ENCODE measurements at regions not wholly inside any gene's neighbourhood (a gene's known extent, or its start where the extent isn't known, plus 50 kb on each side); places are given as distances from the start of the nearest gene placed in this dataset.
A peak's percentile ranks its signal among the peaks of the same experiment; 100 is the strongest.

- TF ChIP-seq EP300 (IDR thresholded peaks at IDR 0.05; ENCODE audit: low read depth in 2 of 2, low read length in 2 of 2) (no peak), EP300 (CRISPR knock-in tag; IDR thresholded peaks at IDR 0.05; ENCODE audit: borderline replicate concordance) (no peak), TAF1 (CRISPR knock-in tag; IDR thresholded peaks at IDR 0.05) (no peak), TOPORS (CRISPR knock-in tag; IDR thresholded peaks at IDR 0.05) (no peak), TBX2 (CRISPR knock-in tag; IDR thresholded peaks at IDR 0.05; ENCODE audit: borderline replicate concordance) (peak; percentile 55; the same call in 1 of the 2 replicates), ZNF232 (CRISPR knock-in tag; IDR thresholded peaks at IDR 0.05; ENCODE audit: borderline replicate concordance) (no peak), FOXC1 (CRISPR knock-in tag; IDR thresholded peaks at IDR 0.05; ENCODE audit: borderline replicate concordance) (0 out of 2 replicates have a peak, but pooled peaks have one; percentile 35), HNF4A (CRISPR knock-in tag; IDR thresholded peaks at IDR 0.05) (peak; percentile 83), ZSCAN31 (CRISPR knock-in tag; IDR thresholded peaks at IDR 0.05; ENCODE audit: low read depth) (no peak), ZNF501 (CRISPR knock-in tag; IDR thresholded peaks at IDR 0.05) (peak; percentile 33; the same call in 1 of the 2 replicates), ZNF205 (CRISPR knock-in tag; IDR thresholded peaks at IDR 0.05) (peak; percentile 41; the same call in 1 of the 2 replicates), ZNF577 (CRISPR knock-in tag; IDR thresholded peaks at IDR 0.05; ENCODE audit: borderline replicate concordance, low read depth) (no peak), ZFP1 (CRISPR knock-in tag; IDR thresholded peaks at IDR 0.05) (no peak), SALL1 (CRISPR knock-in tag; IDR thresholded peaks at IDR 0.05) (peak; percentile 67), MNT (IDR thresholded peaks at IDR 0.05) (no peak), RXRA (CRISPR knock-in tag; IDR thresholded peaks at IDR 0.05) (peak; percentile 83; the same call in 1 of the 2 replicates), ZFP37 (CRISPR knock-in tag; IDR thresholded peaks at IDR 0.05; ENCODE audit: borderline replicate concordance) (no peak), ZNF460 (CRISPR knock-in tag; IDR thresholded peaks at IDR 0.05; ENCODE audit: borderline replicate concordance) (no peak), ZNF615 (CRISPR knock-in tag; IDR thresholded peaks at IDR 0.05; ENCODE audit: borderline replicate concordance) (no peak)
- TF ChIP-seq, protein P1, sequence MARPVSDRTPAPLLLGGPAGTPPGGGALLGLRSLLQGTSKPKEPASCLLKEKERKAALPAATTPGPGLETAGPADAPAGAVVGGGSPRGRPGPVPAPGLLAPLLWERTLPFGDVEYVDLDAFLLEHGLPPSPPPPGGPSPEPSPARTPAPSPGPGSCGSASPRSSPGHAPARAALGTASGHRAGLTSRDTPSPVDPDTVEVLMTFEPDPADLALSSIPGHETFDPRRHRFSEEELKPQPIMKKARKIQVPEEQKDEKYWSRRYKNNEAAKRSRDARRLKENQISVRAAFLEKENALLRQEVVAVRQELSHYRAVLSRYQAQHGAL (CRISPR knock-in tag; IDR thresholded peaks at IDR 0.05; ENCODE audit: not compliant biosample characterization): no peak
- TF ChIP-seq, protein P2, sequence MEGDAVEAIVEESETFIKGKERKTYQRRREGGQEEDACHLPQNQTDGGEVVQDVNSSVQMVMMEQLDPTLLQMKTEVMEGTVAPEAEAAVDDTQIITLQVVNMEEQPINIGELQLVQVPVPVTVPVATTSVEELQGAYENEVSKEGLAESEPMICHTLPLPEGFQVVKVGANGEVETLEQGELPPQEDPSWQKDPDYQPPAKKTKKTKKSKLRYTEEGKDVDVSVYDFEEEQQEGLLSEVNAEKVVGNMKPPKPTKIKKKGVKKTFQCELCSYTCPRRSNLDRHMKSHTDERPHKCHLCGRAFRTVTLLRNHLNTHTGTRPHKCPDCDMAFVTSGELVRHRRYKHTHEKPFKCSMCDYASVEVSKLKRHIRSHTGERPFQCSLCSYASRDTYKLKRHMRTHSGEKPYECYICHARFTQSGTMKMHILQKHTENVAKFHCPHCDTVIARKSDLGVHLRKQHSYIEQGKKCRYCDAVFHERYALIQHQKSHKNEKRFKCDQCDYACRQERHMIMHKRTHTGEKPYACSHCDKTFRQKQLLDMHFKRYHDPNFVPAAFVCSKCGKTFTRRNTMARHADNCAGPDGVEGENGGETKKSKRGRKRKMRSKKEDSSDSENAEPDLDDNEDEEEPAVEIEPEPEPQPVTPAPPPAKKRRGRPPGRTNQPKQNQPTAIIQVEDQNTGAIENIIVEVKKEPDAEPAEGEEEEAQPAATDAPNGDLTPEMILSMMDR (CRISPR knock-in tag; IDR thresholded peaks at IDR 0.05): peak; percentile 46
- TF ChIP-seq, protein P3, sequence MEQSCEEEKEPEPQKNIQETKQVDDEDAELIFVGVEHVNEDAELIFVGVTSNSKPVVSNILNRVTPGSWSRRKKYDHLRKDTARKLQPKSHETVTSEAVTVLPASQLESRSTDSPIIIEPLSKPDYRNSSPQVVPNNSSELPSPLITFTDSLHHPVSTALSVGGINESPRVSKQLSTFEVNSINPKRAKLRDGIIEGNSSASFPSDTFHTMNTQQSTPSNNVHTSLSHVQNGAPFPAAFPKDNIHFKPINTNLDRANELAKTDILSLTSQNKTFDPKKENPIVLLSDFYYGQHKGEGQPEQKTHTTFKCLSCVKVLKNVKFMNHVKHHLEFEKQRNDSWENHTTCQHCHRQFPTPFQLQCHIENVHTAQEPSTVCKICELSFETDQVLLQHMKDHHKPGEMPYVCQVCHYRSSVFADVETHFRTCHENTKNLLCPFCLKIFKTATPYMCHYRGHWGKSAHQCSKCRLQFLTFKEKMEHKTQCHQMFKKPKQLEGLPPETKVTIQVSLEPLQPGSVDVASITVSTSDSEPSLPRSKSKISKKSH (CRISPR knock-in tag; IDR thresholded peaks at IDR 0.05; ENCODE audit: borderline replicate concordance): no peak
- TF ChIP-seq, protein P4, sequence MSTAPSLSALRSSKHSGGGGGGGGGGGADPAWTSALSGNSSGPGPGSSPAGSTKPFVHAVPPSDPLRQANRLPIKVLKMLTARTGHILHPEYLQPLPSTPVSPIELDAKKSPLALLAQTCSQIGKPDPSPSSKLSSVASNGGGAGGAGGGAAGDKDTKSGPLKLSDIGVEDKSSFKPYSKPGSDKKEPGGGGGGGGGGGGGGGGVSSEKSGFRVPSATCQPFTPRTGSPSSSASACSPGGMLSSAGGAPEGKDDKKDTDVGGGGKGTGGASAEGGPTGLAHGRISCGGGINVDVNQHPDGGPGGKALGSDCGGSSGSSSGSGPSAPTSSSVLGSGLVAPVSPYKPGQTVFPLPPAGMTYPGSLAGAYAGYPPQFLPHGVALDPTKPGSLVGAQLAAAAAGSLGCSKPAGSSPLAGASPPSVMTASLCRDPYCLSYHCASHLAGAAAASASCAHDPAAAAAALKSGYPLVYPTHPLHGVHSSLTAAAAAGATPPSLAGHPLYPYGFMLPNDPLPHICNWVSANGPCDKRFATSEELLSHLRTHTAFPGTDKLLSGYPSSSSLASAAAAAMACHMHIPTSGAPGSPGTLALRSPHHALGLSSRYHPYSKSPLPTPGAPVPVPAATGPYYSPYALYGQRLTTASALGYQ (CRISPR knock-in tag; IDR thresholded peaks at IDR 0.05): 0 out of 2 replicates have a peak, but pooled peaks have one; percentile 15
These were observed 235.0 kb upstream of the NT5C1B start (continued) for GRCh38 chr2:18824325-18824790.
